Small intestine (tissue), 7 donors: ENCODE measurements at regions not wholly inside any gene's neighbourhood (a gene's known extent, or its start where the extent isn't known, plus 50 kb on each side); places are given as distances from the start of the nearest gene placed in this dataset.

Source experiments
- DNase-seq, 2 donors: peaks; one replicate each; pipeline versions ENCODE4 v3.0.0 to v3.0.0-alpha.2; 2013
- FAIRE-seq: peaks from 2 replicates; lab custom pipeline; 2012; peaks lifted over from hg19 to GRCh38; lab: Jason Lieb, UNC
- H3K27ac ChIP-seq, 3 donors: one replicate each; pipeline ENCODE4 v1.5.1; 2013; ENCODE audit warnings: low read length in 2 of 3, mild to moderate bottlenecking in 2 of 3, control low read depth in 1 of 3, inconsistent platforms in 1 of 3, low read depth in 1 of 3, moderate library complexity in 1 of 3
- H3K27me3 ChIP-seq, 3 donors: one replicate each; pipeline ENCODE4 v1.6.1; 2013; ENCODE audit warnings: low read length in 3 of 3, inconsistent platforms in 1 of 3; ENCODE audit not compliant: control insufficient read depth in 3 of 3, insufficient read depth in 3 of 3
- H3K36me3 ChIP-seq, 3 donors: one replicate each; pipeline ENCODE4 v1.6.1; 2013; ENCODE audit warnings: low read length in 3 of 3, inconsistent platforms in 1 of 3, low read depth in 1 of 3, mild to moderate bottlenecking in 1 of 3, moderate library complexity in 1 of 3; ENCODE audit not compliant: control insufficient read depth in 3 of 3, insufficient read depth in 2 of 3
- H3K4me1 ChIP-seq, 3 donors: one replicate each; pipeline ENCODE4 v1.6.1; 2013; ENCODE audit warnings: low read length in 2 of 3, inconsistent platforms in 1 of 3, low read depth in 1 of 3, mild to moderate bottlenecking in 1 of 3, moderate library complexity in 1 of 3; ENCODE audit not compliant: control insufficient read depth in 3 of 3, insufficient read depth in 2 of 3
- H3K4me3 ChIP-seq, 3 donors: one replicate each; pipeline ENCODE4 v1.5.1; 2013; ENCODE audit warnings: low read length in 3 of 3, control low read depth in 1 of 3, inconsistent platforms in 1 of 3, low read depth in 1 of 3, mild to moderate bottlenecking in 1 of 3, moderate library complexity in 1 of 3
- H3K9me3 ChIP-seq, 2 donors: one replicate each; pipeline ENCODE4 v1.6.1; 2013; ENCODE audit warnings: low read depth in 1 of 2, low read length in 1 of 2; ENCODE audit not compliant: control insufficient read depth in 2 of 2, insufficient read depth in 1 of 2
- WGBS, 3 donors: extraction: QIAGEN DNeasy Blood & Tissue Kit; methylation state at CpG; one replicate each; pipeline ENCODE4 v1.1.7; 2013; 5-methylcytosine and 5-hydroxymethylcytosine counted together
- donor health status: healthy with polysubstance abuse.
- donor health status: control.
- donor health status: control.
- donor health status: Bipolar disorder and iron deficiency.
- donor health status: healthy.

DNA sequence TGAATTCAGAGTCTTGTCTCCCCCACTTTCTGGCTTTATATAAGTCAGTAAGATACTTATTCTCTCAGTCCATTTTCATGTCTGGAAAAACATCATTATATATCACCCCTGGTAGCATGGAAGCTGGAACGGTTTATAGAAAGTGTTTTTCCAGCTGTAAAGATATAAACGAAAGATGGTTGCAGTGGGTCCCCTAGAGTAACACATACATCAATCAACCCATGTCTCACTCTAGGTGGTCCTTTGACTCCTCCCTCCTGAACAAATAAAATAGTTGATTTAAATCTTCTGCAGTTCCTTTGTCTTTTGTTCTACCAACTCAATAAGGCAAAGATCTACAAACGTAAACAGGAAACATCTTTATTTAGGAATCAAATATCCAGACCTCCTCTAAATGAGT is 1306.1 kb upstream of the TENM3 start:
- FAIRE-seq (no peak), DNase-seq (no peak)
- Histone ChIP-seq H3K36me3 (no peaks in the 10 kb centered on the region), H3K4me1 (no peaks in the 10 kb centered on the region), H3K9me3 (no peaks in the 10 kb centered on the region), H3K27ac (no peak overlapping the region), H3K27me3 (no peaks in the 10 kb centered on the region), H3K4me3 (no peak overlapping the region)
- WGBS, 3 donors, result 36 to 54% (median 47%) methylated on average over 3 of the region's 3 CpGs

DNA sequence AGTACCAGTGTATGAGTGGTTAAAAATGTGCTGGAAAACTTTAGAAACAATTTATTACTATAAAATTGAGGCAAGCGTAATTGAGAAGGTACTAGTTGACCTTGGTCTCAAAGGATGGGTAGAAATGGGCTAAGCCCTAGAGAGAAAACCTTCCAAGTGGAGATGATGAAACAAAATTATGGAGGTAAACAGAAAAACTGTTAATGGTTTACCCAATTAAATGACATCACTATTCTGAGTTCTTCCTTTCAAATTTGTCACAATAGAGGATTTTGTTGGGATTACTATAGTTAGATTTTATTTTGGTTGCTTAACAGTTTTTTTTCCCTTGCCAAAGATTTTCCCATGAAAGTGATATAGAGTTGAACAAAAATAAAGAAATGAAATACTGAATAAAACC is 1302.5 kb upstream of the TENM3 start:
- H3K27ac ChIP-seq, result no peak overlapping the region
- WGBS, 3 donors, result 69 to 90% (median 74%) methylated on average over 1 of the region's 1 CpG
- no peak overlapping the region for H3K4me3 ChIP-seq
- H3K36me3 ChIP-seq, result no peaks in the 10 kb centered on the region
- DNase-seq (no peak), FAIRE-seq (no peak)
- H3K4me1 ChIP-seq, result no peaks in the 10 kb centered on the region
- no peaks in the 10 kb centered on the region for H3K9me3 ChIP-seq
- H3K27me3 ChIP-seq, result no peaks in the 10 kb centered on the region

DNA sequence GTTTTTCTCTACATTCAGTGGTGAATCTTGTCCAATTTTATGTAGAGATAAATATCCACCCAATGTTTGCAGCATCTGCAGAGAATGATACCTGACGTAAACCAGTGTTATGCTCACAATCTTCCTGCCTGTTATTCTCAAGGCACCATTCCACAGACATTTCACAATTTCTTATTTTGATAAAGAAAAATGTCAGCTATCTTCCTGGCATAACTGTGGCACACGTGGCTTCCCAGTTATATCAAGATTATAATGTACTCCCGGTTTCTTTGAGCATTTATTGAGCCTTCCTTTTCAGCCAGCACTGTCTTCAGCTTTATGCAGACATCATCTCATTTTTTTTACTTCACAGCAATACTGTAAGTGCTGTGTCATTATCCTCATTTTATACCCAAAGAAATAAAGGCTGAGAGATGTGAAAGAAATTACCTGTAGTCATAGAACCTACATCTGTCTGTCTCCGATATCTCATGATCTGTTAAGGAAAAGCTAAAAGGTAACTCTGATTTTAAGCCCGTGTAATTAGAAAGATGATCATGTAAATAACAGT is 1300.8 kb upstream of the TENM3 start:
- DNase-seq (no peak), FAIRE-seq (no peak)
- Histone ChIP-seq H3K9me3 (no peaks in the 10 kb centered on the region), H3K27me3 (no peaks in the 10 kb centered on the region), H3K27ac (no peak overlapping the region), H3K4me3 (no peak overlapping the region), H3K4me1 (no peaks in the 10 kb centered on the region), H3K36me3 (no peaks in the 10 kb centered on the region)
- 71 to 84% (median 74%) methylated on average over 5 of the region's 5 CpGs for WGBS, 3 donors

DNA sequence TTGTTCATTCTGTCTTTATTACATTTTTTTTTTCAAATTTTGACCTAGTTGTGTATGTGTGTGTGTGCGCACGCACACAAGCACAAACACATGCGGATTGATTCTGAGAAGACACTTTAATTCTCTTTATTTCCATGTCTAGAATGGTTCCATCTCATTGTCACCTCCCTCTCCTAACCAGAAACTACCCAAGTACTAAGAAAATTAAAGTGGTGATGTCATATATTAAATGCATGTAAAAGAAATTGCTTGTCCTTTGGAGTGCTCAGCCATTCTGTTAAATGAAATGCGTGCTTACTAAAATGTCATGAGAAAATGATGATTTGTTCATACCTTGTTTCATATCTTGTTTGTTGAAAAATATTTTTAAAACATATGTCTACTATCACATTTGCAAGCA is 1297.0 kb upstream of the TENM3 start:
- no peaks in the 10 kb centered on the region for H3K4me1 ChIP-seq
- H3K27me3 ChIP-seq, result no peaks in the 10 kb centered on the region
- no peaks in the 10 kb centered on the region for H3K36me3 ChIP-seq
- H3K4me3 ChIP-seq, result no peak overlapping the region
- no peaks in the 10 kb centered on the region for H3K9me3 ChIP-seq
- FAIRE-seq, result no peak
- DNase-seq, result no peak
- H3K27ac ChIP-seq, result no peak overlapping the region
- WGBS, 3 donors, result 94 to 98% (median 95%) methylated on average over 4 of the region's 4 CpGs

DNA sequence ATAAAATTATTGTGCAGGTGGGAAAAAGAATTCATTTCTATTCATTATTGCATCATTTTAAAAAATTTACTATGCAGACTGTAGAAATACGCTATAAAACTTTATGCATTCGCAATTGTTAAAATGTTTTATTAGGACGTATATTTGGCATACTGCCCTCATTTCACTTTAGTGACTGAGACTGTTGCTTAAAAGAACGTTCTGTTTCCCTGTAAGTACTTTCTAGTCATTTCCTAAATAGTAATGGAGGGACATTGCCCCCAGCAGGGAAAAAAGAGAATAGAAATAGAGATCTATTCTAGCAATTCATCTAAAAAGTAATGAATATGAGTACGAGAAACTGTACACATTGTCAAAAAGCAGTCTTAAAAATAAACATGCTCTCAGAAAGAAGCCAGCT is 1295.8 kb upstream of the TENM3 start:
- no peak for DNase-seq
- no peak overlapping the region for H3K4me3 ChIP-seq
- H3K36me3 ChIP-seq, result no peaks in the 10 kb centered on the region
- H3K4me1 ChIP-seq, result no peaks in the 10 kb centered on the region
- WGBS, 3 donors, result 42 to 58% (median 56%) methylated on average over 5 of the region's 5 CpGs
- H3K27me3 ChIP-seq, result no peaks in the 10 kb centered on the region
- no peak overlapping the region for H3K27ac ChIP-seq
- H3K9me3 ChIP-seq, result no peaks in the 10 kb centered on the region
- FAIRE-seq, result no peak

DNA sequence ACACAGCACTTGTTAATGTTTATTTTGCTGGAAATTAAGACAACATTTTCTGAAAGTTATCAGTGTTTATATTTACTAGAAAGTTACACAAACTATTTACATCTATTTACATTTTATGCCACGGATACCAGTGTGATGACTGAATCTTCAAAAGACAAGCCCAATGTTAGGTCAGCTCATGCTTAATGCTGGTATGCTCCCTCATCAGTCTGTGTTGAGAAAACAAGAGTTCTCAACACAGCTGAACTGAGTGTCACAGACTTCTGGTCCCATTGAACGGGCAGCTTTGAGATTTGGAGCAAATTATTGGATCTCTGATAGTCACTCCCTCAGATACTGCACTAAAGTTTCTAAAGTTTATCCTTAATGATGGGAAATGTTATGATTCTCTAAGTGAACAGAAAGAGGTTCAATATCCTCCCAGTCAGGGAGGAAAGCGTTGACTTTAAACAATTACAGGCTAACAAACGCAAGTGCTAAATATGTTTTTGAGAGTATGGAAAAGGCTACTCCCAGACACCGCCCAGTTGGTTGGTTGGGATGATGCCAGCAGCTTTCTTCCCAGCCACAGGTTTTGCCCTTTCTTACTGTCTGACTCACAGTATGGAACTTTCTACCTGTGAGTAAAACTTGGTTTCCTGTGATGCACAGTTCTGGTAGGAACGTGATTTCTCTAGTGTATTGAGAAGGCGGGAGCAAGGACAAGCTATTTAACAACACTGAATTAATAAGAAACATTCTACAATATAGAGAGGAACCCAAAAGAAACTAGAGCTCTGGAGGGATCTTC is 1293.6 kb upstream of the TENM3 start:
- Histone ChIP-seq H3K9me3 (no peaks in the 10 kb centered on the region), H3K36me3 (no peaks in the 10 kb centered on the region), H3K4me1 (no peaks in the 10 kb centered on the region), H3K27me3 (no peaks in the 10 kb centered on the region), H3K27ac (no peak overlapping the region), H3K4me3 (no peak overlapping the region)
- DNase-seq, result no peak
- no peak for FAIRE-seq
- WGBS, 3 donors, result 76 to 77% (median 76%) methylated on average over 7 of the region's 7 CpGs

DNA sequence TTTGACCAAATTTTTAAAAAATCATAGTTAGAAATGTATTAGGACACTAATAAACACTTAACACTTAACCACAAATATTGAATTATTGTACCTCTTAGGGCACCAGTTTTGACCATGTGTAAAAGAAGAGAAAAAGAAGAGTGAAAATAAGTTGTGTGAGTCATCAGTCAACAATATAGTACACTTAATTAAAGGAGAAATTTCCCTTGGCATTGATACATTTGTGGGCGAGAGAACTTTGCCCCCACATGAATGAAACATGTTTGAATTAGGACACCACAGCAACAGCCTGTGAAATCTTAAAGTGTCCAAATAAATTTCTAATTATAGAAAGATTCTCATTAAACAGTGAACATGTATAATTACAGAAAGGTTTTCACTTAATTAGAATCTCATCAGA is 1292.8 kb upstream of the TENM3 start:
- no peaks in the 10 kb centered on the region for H3K4me1 ChIP-seq
- no peaks in the 10 kb centered on the region for H3K9me3 ChIP-seq
- no peaks in the 10 kb centered on the region for H3K27me3 ChIP-seq
- WGBS, 3 donors, result 63 to 86% (median 65%) methylated on average over 1 of the region's 1 CpG
- FAIRE-seq, result no peak
- H3K4me3 ChIP-seq, result no peak overlapping the region
- no peak overlapping the region for H3K27ac ChIP-seq
- DNase-seq, result no peak
- H3K36me3 ChIP-seq, result no peaks in the 10 kb centered on the region

DNA sequence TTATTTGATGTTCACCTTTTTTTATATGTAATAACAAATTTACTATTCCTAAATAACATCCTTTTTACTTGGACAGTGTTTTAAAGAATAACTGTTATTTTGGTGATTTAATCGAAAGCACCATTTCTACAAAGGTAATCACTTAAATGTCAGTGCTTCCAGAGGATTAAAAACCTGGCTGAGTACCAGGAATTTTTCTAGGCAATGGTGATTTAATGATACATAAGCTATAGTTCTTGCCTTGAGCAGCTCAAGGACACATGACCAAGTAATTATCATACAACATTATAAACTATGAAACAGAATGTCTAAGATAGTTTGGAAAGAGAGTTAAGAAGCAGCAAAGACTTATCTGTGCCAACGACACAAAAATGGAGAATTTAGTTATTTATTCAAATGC is 1291.9 kb upstream of the TENM3 start:
- no peaks in the 10 kb centered on the region for H3K27me3 ChIP-seq
- FAIRE-seq (no peak), DNase-seq (no peak)
- no peak overlapping the region for H3K4me3 ChIP-seq
- H3K36me3 ChIP-seq, result no peaks in the 10 kb centered on the region
- no peak overlapping the region for H3K27ac ChIP-seq
- no peaks in the 10 kb centered on the region for H3K9me3 ChIP-seq
- H3K4me1 ChIP-seq, result no peaks in the 10 kb centered on the region
- 78 to 85% (median 83%) methylated on average over 2 of the region's 2 CpGs for WGBS, 3 donors

DNA sequence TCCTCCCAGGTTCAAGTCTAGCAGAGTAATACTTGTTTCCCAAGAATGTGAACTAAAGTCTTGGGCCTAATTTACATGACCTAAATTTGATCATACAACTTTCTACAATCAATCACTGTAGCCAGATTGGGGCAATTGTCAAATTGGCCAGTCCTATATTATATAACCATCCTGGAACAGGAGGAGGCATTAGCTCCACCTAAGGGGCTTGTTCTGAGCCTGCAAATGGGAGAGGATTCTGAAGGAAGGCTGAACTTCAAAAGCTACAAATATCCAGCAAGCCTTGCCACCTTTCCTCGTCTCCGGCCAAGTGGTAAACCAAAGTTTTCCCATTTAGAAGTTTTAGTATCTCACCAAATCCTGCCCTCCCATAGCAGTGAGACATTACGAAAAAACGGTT is 1289.6 kb upstream of the TENM3 start:
- Histone ChIP-seq H3K36me3 (no peaks in the 10 kb centered on the region), H3K27ac (no peak overlapping the region), H3K4me3 (no peak overlapping the region), H3K9me3 (no peaks in the 10 kb centered on the region), H3K27me3 (no peaks in the 10 kb centered on the region), H3K4me1 (no peaks in the 10 kb centered on the region)
- WGBS, 3 donors, result 88 to 91% (median 90%) methylated on average over 4 of the region's 4 CpGs
- DNase-seq (no peak), FAIRE-seq (no peak)
